SU-DHL-6 (cell line): ENCODE measurements at regions not wholly inside any gene's neighbourhood (a gene's known extent, or its start where the extent isn't known, plus 50 kb on each side); places are given as distances from the start of the nearest gene placed in this dataset.

Experiments
- CTCF ChIP-seq: fragments of 200-600 bp; sonication (generic); IDR thresholded peaks from one replicate; pipeline ENCODE4 v1.5.1; 2017; ENCODE audit warnings: antibody characterized with exemption, mild to moderate bottlenecking, low read length, moderate library complexity; ENCODE audit not compliant: insufficient read depth, poor library complexity, severe bottlenecking
- EZH2phosphoT487 ChIP-seq: fragments of 200-600 bp; sonication (generic), shearing (Covaris generic); conservative IDR thresholded peaks from 2 replicates; pipeline ENCODE4 v1.6.1; 2018; ENCODE audit warnings: mild to moderate bottlenecking, antibody characterized with exemption, low read length, moderate library complexity, mixed read lengths

DNA sequence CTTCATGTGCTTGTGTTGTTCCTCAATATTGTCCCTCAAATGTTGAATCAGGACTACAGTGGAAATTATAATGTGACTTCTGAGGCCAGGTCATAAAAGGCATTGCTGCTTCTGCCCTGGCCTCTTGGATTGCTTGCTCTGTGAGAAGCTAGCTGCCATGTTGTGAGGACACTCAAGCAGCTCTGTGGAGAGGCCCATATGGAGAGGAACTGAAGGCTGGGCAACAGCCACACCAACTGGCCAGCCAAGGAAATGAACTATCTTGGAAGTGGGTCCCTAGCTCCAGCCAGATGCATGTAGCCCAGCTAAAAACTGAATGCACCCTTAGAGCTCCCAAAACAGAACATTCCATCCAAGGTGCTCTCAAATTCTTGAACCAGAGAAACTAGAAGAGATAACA is 282.6 kb downstream of the BMP7 start:
- no peak for TF ChIP-seq CTCF
- TF ChIP-seq EZH2phosphoT487: no peak
